ENCODE measurements at regions not wholly inside any gene's neighbourhood (a gene's known extent, or its start where the extent isn't known, plus 50 kb on each side); places are given as distances from the start of the nearest gene placed in this dataset.
"Not testable (repeated sequence)": the region's sequence is repeated elsewhere in the genome, so short reads cannot be mapped to it uniquely, and the experiment has no call there.

GRCh38 chr12:34097213-34097612, 74.9 kb downstream of the ALG10 start:
- no peak for DNase-seq (ENCODE audit: low spot score)

- no peak for DNase-seq (ENCODE audit: low spot score)
These were observed 83.2 kb downstream of the ALG10 start for GRCh38 chr12:34105392-34105933.

- DNase-seq (ENCODE audit: low spot score): no peak
These were observed 83.9 kb downstream of the ALG10 start for GRCh38 chr12:34106172-34106571.

GRCh38 chr12:34107016-34107415, 84.7 kb downstream of the ALG10 start:
- DNase-seq (ENCODE audit: low spot score): no peak

- DNase-seq (ENCODE audit: low spot score): no peak
These were observed 85.6 kb downstream of the ALG10 start for GRCh38 chr12:34107781-34108404.

GRCh38 chr12:34108405-34108803, 86.1 kb downstream of the ALG10 start:
- no peak for DNase-seq (ENCODE audit: low spot score)

GRCh38 chr12:34108967-34109366, 86.7 kb downstream of the ALG10 start:
- DNase-seq (ENCODE audit: low spot score): no peak

GRCh38 chr12:34109390-34109789, 87.1 kb downstream of the ALG10 start:
- DNase-seq (ENCODE audit: low spot score): no peak

- not testable (repeated sequence) for DNase-seq (ENCODE audit: low spot score)
These were observed 87.7 kb downstream of the ALG10 start for GRCh38 chr12:34109909-34110531.

GRCh38 chr12:34119366-34119765, 97.1 kb downstream of the ALG10 start:
- no peak for DNase-seq (ENCODE audit: low spot score)

- no peak for DNase-seq (ENCODE audit: low spot score)
These were observed 99.1 kb downstream of the ALG10 start for GRCh38 chr12:34121360-34121759.

GRCh38 chr12:34123092-34123491, 100.8 kb downstream of the ALG10 start:
- peak; percentile 78 for DNase-seq (ENCODE audit: low spot score)

- no peak for DNase-seq (ENCODE audit: low spot score)
These were observed 102.3 kb downstream of the ALG10 start for GRCh38 chr12:34124608-34125007.

GRCh38 chr12:34126239-34126641, 103.9 kb downstream of the ALG10 start:
- DNase-seq (ENCODE audit: low spot score): no peak

GRCh38 chr12:34126805-34127204, 104.5 kb downstream of the ALG10 start:
- DNase-seq (ENCODE audit: low spot score): no peak

- not testable (repeated sequence) for DNase-seq (ENCODE audit: low spot score)
These were observed 105.1 kb downstream of the ALG10 start for GRCh38 chr12:34127379-34127778.

GRCh38 chr12:34142430-34142829, 120.1 kb downstream of the ALG10 start:
- DNase-seq (ENCODE audit: low spot score): no peak

GRCh38 chr12:34151019-34151418, 128.7 kb downstream of the ALG10 start:
- DNase-seq (ENCODE audit: low spot score): no peak

- DNase-seq (ENCODE audit: low spot score): no peak
These were observed 141.1 kb downstream of the ALG10 start for GRCh38 chr12:34163443-34163842.

GRCh38 chr12:34166427-34167060, 144.2 kb downstream of the ALG10 start:
- no peak for DNase-seq (ENCODE audit: low spot score)

GRCh38 chr12:34168507-34168906, 146.2 kb downstream of the ALG10 start:
- DNase-seq (ENCODE audit: low spot score): not testable (repeated sequence)

- no peak for DNase-seq (ENCODE audit: low spot score)
These were observed 164.2 kb downstream of the ALG10 start for GRCh38 chr12:34186492-34186891.

- no peak for DNase-seq (ENCODE audit: low spot score)
These were observed 166.7 kb downstream of the ALG10 start for GRCh38 chr12:34188974-34189373.
